Ovary (tissue), 3 donors: ENCODE measurements at regions not wholly inside any gene's neighbourhood (a gene's known extent, or its start where the extent isn't known, plus 50 kb on each side); places are given as distances from the start of the nearest gene placed in this dataset.

Source experiments
- CTCF ChIP-seq, 3 donors: fragments of 450-650 bp in 2 of 3; fragments of 200-600 bp in 1 of 3; IDR thresholded peaks; one replicate each; pipeline versions ENCODE4 v1.5.1 to v1.8.0; 2016 to 2022; ENCODE audit warnings: antibody characterized with exemption in 3 of 3, mild to moderate bottlenecking in 1 of 3
- EP300 ChIP-seq: sonication (generic); formaldehyde crosslinking; IDR thresholded peaks from one replicate; pipeline ENCODE4 v1.6.1; 2017; ENCODE audit warnings: antibody characterized with exemption
- POLR2A ChIP-seq: fragments of 450-650 bp; IDR thresholded peaks from one replicate; pipeline ENCODE4 v1.6.1; 2017; ENCODE audit warnings: antibody characterized with exemption, mild to moderate bottlenecking, moderate library complexity
- donor health status: DM: no; HTN: no; CAD: no.

- TF ChIP-seq POLR2A = no peak
- no peak for TF ChIP-seq CTCF (IDR thresholded peaks at IDR 0.05)
- no peak for TF ChIP-seq EP300
Measured at GRCh38 chr2:62379566-62379965, 126.4 kb downstream of the TMEM17 start.
